ENCODE measurements at regions not wholly inside any gene's neighbourhood (a gene's known extent, or its start where the extent isn't known, plus 50 kb on each side); places are given as distances from the start of the nearest gene placed in this dataset.
"Not testable (repeated sequence)": the region's sequence is repeated elsewhere in the genome, so short reads cannot be mapped to it uniquely, and the experiment has no call there.

DNA sequence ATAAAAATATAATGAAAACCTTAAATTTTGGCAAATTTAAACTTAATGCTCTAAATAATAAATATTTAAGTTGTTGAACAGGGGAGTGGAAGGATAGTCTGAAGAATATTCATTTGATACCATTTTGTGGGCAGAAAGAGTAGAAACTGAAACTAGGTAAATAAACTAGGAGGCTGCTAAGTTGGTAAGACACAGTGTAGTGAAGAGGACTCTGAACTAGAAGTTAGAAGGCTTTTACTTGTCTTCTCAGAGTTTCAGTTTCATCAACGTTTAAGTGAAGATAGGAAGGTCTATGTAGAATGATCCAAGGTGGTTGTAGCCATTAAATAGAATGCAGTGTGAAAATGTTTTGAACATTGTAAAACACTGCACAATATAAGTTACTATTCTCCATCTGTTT is 516.9 kb downstream of the AMY1C start:
- Histone ChIP-seq H3K4me1 (ENCODE audit: insufficient read depth, low read length) (no peaks in the 10 kb centered on the region), H3K9ac (ENCODE audit: low read depth, low read length) (no peak overlapping the region), H3K4me3 (ENCODE audit: low read depth in 1 of 2, low read length in 2 of 2) (no peak overlapping the region), H3K27me3 (ENCODE audit: insufficient read depth, low read length, poor library complexity) (no peaks in the 10 kb centered on the region), H3K79me2 (ENCODE audit: insufficient read depth, low read length) (no peaks in the 10 kb centered on the region), H3K9me3 (ENCODE audit: insufficient read depth, low read length, severe bottlenecking) (no peaks in the 10 kb centered on the region), H3K4me2 (ENCODE audit: insufficient read depth, low read length) (no peak overlapping the region), H4K20me1 (ENCODE audit: insufficient read depth, low read length) (no peaks in the 10 kb centered on the region), H3K27ac (ENCODE audit: low read length) (no peak overlapping the region), H3K36me3 (ENCODE audit: insufficient read depth, low read length) (no peaks in the 10 kb centered on the region), H2AFZ (ENCODE audit: low read depth, low read length) (no peak overlapping the region)
- no peak for ATAC-seq (ENCODE audit: insufficient read depth, low read depth)
- no peak for DNase-seq
- TF ChIP-seq, protein P1, sequence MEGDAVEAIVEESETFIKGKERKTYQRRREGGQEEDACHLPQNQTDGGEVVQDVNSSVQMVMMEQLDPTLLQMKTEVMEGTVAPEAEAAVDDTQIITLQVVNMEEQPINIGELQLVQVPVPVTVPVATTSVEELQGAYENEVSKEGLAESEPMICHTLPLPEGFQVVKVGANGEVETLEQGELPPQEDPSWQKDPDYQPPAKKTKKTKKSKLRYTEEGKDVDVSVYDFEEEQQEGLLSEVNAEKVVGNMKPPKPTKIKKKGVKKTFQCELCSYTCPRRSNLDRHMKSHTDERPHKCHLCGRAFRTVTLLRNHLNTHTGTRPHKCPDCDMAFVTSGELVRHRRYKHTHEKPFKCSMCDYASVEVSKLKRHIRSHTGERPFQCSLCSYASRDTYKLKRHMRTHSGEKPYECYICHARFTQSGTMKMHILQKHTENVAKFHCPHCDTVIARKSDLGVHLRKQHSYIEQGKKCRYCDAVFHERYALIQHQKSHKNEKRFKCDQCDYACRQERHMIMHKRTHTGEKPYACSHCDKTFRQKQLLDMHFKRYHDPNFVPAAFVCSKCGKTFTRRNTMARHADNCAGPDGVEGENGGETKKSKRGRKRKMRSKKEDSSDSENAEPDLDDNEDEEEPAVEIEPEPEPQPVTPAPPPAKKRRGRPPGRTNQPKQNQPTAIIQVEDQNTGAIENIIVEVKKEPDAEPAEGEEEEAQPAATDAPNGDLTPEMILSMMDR (IDR thresholded peaks at IDR 0.05; ENCODE audit: borderline replicate concordance, extremely low read depth, low read length, poor library complexity, severe bottlenecking) = no peak
- TF ChIP-seq EZH2 (IDR thresholded peaks at IDR 0.05; ENCODE audit: borderline replicate concordance, low read depth, low read length, severe bottlenecking) = no peak

DNA sequence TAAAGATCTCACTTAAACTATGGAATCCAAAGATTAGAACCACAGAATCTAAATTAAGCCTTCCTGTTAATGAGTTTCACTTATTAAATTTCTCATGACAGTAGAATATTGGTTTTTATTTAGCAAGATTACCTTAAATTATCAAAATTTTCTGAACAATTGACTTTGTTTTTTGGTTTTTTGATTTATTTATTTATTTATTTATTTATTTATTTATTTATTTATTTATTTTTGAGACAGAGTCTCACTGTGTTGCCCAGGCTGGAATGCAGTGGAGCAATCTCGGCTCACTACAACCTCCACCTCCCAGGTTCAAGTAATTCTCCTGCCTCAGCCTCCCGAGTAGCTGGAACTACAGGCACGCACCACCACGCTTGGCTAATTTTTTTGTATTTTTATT is 538.6 kb downstream of the AMY1C start:
- not testable (repeated sequence) for H3K4me1 ChIP-seq (ENCODE audit: insufficient read depth, low read length); H3K27me3 ChIP-seq (ENCODE audit: insufficient read depth, low read length, poor library complexity); H3K36me3 ChIP-seq (ENCODE audit: insufficient read depth, low read length); H3K9ac ChIP-seq (ENCODE audit: low read depth, low read length); H2AFZ ChIP-seq (ENCODE audit: low read depth, low read length); H3K4me2 ChIP-seq (ENCODE audit: insufficient read depth, low read length); DNase-seq; H3K27ac ChIP-seq (ENCODE audit: low read length); ATAC-seq (ENCODE audit: insufficient read depth, low read depth); H3K79me2 ChIP-seq (ENCODE audit: insufficient read depth, low read length); H4K20me1 ChIP-seq (ENCODE audit: insufficient read depth, low read length); H3K9me3 ChIP-seq (ENCODE audit: insufficient read depth, low read length, severe bottlenecking); H3K4me3 ChIP-seq (ENCODE audit: low read depth in 1 of 2, low read length in 2 of 2)

- TF ChIP-seq EZH2 (IDR thresholded peaks at IDR 0.05; ENCODE audit: borderline replicate concordance, low read depth, low read length, severe bottlenecking) = no peak
- TF ChIP-seq, protein P1 (IDR thresholded peaks at IDR 0.05; ENCODE audit: borderline replicate concordance, extremely low read depth, low read length, poor library complexity, severe bottlenecking) = no peak
- no peak overlapping the region for H3K4me2 ChIP-seq (ENCODE audit: insufficient read depth, low read length)
- ATAC-seq (ENCODE audit: insufficient read depth, low read depth) (no peak), DNase-seq (no peak)
- no peak overlapping the region for H2AFZ ChIP-seq (ENCODE audit: low read depth, low read length)
- H3K9me3 ChIP-seq (ENCODE audit: insufficient read depth, low read length, severe bottlenecking) = no peaks in the 10 kb centered on the region
- no peaks in the 10 kb centered on the region for H4K20me1 ChIP-seq (ENCODE audit: insufficient read depth, low read length)
- H3K4me1 ChIP-seq (ENCODE audit: insufficient read depth, low read length) = no peaks in the 10 kb centered on the region
- no peak overlapping the region for H3K4me3 ChIP-seq (ENCODE audit: low read depth in 1 of 2, low read length in 2 of 2)
- H3K27me3 ChIP-seq (ENCODE audit: insufficient read depth, low read length, poor library complexity) = no peaks in the 10 kb centered on the region
- no peaks in the 10 kb centered on the region for H3K79me2 ChIP-seq (ENCODE audit: insufficient read depth, low read length)
- no peak overlapping the region for H3K9ac ChIP-seq (ENCODE audit: low read depth, low read length)
- H3K27ac ChIP-seq (ENCODE audit: low read length) = no peak overlapping the region
- no peaks in the 10 kb centered on the region for H3K36me3 ChIP-seq (ENCODE audit: insufficient read depth, low read length)
Measured at GRCh38 chr1:104291156-104291555, 541.5 kb downstream of the AMY1C start.

- no peaks in the 10 kb centered on the region for H3K27me3 ChIP-seq (ENCODE audit: insufficient read depth, low read length, poor library complexity)
- DNase-seq (no peak), ATAC-seq (ENCODE audit: insufficient read depth, low read depth) (no peak)
Measured at GRCh38 chr1:104294259-104294658, 544.6 kb downstream of the AMY1C start.

More at GRCh38 chr1:104294259-104294658, 544.6 kb downstream of the AMY1C start:
- H3K4me1 ChIP-seq (ENCODE audit: insufficient read depth, low read length) = no peaks in the 10 kb centered on the region
- no peaks in the 10 kb centered on the region for H4K20me1 ChIP-seq (ENCODE audit: insufficient read depth, low read length)
- no peak overlapping the region for H3K9ac ChIP-seq (ENCODE audit: low read depth, low read length)
- H3K4me3 ChIP-seq (ENCODE audit: low read depth in 1 of 2, low read length in 2 of 2) = no peak overlapping the region
- H2AFZ ChIP-seq (ENCODE audit: low read depth, low read length) = no peak overlapping the region
- H3K36me3 ChIP-seq (ENCODE audit: insufficient read depth, low read length) = no peaks in the 10 kb centered on the region
- H3K9me3 ChIP-seq (ENCODE audit: insufficient read depth, low read length, severe bottlenecking) = no peaks in the 10 kb centered on the region
- no peak overlapping the region for H3K4me2 ChIP-seq (ENCODE audit: insufficient read depth, low read length)
- H3K79me2 ChIP-seq (ENCODE audit: insufficient read depth, low read length) = no peaks in the 10 kb centered on the region
- no peak overlapping the region for H3K27ac ChIP-seq (ENCODE audit: low read length)
- TF ChIP-seq, protein P1 (IDR thresholded peaks at IDR 0.05; ENCODE audit: borderline replicate concordance, extremely low read depth, low read length, poor library complexity, severe bottlenecking) = no peak
